T-helper 1 cell (primary cell): ENCODE measurements at regions not wholly inside any gene's neighbourhood (a gene's known extent, or its start where the extent isn't known, plus 50 kb on each side); places are given as distances from the start of the nearest gene placed in this dataset.
A peak's percentile ranks its signal among the peaks of the same experiment; 100 is the strongest.
"Not testable (repeated sequence)": the region's sequence is repeated elsewhere in the genome, so short reads cannot be mapped to it uniquely, and the experiment has no call there.

ENCODE experiments used
- DNase-seq, 5 donors: peaks; one replicate each; pipeline ENCODE4 v3.0.0-alpha.2; 2012 to 2020

DNA sequence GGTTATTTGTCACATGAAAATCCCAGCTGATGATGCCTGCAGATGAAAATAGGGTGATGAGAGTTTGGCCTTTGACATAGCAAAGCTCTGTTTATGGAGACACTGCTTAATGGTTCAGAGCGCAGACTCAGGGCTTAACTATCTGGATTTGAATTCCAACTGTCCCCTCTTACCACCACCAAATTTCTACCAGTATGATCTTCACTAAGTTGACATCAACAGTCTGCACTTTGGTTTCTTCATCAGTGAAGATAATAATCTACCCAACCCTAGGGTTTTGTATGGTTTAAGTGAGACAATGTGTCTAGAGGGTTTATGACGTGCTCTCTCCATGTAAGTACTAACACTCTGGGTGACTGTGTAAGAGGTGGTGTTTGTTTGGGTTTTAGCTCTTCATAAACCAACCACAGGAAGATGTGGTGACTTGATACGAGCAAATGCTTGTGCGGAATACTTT lies 151.4 kb upstream of the TNFAIP3 start:
- peak in 4 of 5 donors; percentile 18 to 82 (median 33) for DNase-seq

DNA sequence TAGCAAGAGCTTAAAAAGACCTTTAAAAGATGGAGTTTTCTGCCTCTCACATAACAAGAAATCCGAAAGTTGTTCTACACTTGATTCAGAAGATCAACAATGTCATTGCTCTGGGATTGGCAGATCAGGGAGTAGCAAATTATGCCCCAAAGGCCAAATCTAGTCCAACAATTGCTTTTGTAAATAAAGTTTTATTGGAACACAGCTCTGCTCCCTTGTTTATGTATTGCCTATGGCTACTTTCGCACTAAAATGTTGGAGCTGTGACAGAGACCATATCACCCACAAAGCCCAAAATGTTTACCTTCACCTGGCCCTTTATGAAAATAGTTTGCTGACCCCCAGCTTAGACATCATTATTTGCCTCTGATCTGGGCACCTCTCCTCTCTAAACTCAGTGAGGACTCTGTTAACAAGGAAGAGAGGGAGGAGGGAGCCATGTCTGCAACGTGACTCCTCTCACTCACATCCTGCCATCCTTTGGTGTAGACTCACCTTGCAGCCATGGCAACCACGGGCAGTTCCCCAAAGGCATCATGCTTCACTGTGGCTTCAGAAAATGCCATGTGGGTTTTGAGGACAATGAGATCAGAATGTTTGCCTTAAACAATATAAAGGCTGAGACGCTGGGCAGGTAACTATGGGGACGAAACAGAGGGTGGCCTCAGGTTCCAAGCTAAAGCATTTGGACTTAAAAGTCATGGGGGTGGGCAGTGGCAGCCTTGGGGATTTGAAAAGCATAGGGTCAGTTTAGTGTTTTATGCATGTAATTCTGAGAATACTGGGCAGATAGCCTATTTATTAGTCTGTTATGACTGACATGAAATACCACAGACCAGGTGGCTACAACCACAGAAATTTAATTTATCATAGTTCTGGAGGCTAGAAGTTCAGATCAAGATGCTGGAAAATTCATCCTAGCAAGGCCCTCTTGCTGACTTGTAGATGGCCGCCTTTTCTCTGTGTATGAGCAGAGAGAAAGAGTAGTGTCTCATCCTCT lies 149.7 kb upstream of the TNFAIP3 start:
- DNase-seq, result peak; percentile 60 to 78 (median 70)

DNA sequence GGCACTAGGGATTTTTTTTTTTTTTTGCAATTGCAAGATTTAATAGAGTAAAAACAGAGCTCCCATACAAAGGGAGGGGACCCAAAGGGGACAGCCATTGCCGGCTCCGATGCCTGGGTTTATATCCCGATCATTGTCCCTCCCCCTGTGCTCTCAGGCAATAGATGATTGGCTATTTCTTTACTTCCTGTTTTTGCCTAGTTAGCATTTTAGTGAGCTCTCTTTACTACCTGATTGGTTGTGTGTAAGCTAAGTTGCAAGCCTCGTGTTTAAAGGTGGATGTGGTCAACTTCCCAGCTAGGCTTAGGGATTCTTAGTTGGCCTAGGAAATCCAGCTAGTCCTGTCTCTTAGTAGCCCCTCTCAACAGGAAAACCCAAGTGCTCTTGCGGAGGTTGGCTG lies 148.2 kb upstream of the TNFAIP3 start:
- DNase-seq, result not testable (repeated sequence)

DNA sequence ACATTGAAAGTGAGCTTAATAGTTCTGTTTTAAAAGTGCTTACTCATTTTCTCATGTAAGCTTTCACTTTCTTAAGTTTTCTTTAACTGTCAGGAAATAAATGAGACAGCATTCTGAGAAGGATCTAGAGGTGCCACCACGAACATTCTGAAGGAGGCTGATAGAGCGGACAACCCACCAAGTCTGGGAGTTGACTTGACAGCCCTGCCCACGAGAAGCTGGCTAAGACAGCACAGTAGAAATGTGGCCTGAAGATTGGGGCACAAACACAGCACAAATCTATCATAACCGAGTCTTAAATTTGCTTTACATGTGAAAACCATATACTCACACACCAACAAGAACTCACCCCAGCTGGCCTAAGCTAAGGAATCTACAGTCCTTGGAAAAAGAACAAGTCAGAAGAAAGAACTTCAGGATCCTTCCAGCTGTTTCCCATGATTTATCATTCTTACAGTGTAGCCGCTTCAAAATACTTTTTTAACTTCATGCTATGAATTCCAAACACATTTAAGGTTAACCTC lies 144.2 kb upstream of the TNFAIP3 start:
- peak in 1 of 5 donors; percentile 76 for DNase-seq

DNA sequence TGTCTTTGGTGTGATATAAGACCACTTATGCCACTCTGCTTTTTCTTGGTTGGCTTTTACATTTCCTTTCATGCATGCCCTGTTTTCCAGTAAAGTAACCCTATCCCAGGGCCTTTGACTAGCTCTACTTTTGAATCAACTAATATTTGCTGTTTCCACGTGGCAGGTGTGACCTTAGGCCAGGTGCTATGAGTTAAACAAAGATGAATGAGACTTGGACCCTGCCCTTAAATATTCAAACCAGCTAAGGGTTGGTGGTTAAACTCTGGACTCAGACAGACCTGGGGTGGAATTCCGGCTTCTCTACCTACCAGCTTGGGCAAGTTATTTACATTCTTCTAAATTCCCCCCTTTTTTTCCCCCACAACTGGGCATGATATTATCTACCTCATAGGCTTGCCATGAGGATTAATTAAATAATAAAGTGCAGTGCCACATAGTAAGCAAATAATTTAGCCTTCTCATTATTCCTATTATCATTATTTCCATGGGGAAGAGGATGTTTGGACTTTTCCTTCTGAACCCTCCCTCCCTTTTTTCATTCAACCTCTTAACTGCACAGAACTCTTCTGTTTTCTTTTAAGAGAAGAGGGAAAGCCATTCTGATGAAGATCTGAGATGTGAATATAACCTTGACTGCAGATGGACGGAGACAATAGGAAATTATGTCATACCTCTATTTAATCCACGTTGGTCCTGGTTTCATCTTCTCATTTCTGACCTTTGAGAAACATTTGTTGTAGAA lies 143.6 kb upstream of the TNFAIP3 start:
- no peak for DNase-seq

DNA sequence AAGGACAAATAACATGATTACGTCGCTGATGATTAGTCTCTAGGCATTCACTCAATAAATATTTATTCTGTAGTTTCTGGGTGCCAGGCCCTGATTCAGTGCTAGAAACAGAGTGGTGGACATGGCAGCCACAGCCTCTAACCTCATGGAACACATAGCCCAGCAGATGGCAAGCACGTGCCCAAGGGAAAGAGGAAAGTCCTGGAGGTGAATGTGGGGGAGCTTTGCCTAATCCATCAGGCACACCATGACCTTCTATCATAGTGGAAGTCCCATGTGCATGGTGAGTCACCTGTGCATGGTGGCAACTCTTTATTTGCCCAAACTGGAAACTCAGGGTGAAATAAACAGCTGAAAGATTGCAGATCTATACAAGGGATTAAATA lies 143.0 kb upstream of the TNFAIP3 start:
- no peak for DNase-seq

DNA sequence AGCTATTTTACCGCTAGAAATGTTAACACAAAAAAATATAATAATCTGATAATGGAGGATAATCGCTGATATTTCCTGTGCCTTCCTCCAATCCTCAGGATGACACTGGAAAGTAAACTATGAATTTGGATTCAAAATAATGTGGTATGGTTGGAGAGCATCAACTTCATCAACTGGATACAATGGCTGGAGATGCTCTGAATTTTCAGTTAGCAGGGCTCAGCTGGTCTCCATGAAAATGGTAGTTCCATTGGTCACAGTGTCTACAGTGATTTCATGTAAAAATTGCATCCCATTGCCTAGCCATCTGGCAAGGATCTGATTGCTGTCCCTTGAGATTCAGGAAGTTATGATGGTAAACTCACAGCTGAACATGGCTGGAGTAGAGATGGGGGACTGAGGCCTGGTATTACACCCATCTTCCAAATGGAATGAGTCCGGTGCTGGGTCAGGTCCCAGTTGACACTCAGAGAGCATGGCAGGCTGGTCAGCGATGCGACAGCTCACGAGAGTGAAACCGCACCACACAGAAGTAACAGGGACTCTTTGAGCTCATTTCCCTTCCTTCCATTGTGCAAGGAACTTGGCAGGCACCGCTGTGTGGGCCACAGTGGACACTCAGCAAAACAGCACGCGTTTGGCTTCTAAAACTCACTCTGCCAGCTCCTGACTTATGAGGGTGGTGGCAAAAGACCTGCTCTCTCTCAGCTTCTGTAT lies 142.4 kb upstream of the TNFAIP3 start:
- DNase-seq, result no peak

DNA sequence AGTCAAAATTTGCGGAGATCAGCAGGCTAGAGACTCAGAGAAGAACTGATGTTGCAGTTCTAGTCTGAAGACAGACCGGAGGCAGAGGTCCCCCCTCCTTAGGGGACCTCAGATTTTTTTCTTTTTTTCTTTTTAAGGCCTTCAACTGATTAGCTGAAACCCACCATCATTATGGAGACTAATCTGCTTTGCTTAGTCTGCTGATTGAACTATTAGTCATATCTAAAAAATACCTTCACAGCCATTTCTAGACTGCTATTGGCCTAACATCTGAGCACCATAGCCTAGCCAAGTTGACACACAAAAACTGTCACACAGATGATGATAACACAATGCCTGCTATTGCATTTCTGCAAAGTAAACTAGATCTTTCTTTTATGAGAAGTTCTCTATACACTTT lies 141.1 kb upstream of the TNFAIP3 start:
- DNase-seq, result no peak

DNA sequence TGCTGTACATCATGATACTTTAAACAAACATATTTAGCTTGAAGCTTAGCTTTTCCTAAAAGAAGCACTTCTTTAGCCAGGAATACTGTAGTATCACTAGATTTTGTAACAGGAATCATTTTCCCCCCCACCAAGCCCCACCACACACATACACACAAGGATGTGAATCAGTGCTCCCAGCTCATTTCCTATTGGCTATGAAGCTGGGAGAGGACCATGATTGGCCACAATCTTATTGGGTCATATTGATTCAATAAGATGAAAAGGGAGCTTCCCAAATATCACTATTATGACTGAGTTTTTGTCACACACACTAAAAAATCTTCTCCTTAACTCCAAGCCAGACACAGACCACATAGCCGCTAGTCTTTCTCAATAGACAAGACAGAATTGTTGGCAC lies 140.5 kb upstream of the TNFAIP3 start:
- DNase-seq, result no peak

DNA sequence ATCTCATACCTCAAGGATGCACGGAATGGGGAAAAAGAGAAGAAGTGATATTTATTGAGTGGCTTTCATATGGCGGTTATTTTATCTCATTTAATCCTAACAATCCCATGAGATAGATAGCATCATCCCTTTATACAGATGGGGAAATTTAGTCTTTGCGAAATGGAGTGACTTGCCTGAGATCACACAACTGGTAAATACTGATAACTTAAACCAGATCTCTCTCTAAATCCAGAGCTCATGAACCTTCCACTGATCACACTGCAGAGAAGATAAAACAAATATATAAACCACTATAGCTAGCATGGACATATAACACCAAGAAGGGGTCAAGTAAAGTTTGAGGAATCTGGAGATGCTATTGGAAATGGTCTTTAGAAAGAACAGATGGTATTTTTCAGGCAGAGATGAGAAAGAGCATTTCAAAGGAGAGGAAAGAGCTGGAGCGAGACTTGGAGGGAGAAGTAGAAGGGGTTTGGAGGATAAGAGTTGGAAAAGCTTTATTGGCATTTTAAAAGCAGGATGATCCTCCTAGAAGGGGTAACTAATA lies 139.8 kb upstream of the TNFAIP3 start:
- no peak for DNase-seq

DNA sequence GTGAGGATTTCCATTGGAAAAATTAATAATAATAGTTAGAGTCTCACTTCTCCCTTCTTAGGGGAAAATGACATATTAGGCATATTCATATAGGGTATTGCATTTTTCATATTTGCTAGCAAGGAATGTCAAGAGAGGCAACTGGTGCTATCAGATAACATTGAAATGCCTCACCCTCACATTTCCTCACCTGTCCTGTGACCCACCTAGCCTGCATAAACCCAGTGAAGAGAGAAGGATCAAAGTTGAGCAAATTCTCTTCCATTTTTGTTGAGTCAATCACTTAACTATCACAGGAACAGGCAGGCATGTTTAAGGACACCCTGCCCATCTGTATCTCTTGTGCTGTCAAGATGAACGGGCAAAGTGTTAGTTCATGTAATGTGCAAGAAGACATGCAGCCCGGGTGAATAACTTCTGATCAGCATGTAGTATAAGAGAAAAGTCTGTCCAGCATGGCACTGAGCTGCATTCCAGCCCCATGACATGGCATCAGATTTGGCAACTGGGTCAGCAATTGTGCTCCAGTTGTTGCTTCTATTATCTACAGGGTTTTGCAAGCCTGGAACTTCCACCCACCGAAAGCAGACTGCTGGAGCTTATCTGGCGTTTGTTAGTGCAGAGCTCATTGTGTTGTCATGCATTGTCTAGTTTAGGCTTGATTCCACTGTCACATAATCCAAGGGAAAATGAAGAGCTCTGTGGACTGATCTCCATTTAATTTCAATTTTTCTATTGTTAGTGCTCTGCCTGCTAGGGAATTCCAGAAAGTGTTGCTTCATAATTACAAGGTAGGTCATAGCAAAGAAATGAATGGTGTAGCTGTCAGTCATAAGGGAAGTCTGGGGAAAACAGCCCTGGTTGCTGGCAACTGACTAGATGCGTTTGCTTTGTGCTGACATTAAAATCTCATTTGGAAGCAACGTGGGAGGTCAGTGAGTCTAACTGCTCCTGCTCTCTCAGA lies 138.4 kb upstream of the TNFAIP3 start:
- no peak for DNase-seq

DNA sequence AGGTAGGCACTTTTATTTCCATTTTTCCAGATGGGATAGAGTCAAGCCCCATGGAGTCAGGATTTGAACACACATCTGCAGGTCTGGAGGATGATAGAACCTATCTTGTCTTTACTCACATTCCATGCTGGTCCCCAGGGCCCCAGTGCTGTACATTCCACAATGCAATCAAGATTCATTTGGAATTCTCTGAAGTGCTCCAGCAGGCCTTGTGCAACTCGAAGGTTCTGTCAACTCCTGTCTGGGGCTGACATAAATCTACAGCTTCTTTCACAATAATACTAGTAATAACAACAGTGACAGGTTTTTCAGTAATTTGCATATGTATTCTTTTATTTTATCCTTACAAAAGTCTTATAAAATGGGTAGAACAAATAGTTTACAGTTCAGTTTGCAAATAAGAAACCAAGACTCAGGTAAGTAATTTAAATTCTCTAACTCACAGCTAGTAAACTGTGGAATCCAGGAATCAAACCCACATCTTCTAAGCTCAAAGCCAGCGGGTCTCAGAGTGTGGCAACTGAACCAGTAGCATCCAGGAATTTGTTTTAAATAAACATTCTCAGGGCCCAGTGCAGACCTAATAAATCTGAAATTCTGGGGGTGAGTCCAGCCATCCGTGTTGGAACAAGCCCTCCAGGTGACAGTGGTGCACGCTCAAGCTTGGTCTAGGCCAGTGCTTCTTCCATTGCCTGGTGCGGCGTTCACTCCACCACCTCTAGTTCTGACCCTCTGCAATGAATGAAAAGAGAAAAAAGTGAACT lies 137.0 kb upstream of the TNFAIP3 start:
- no peak for DNase-seq

DNA sequence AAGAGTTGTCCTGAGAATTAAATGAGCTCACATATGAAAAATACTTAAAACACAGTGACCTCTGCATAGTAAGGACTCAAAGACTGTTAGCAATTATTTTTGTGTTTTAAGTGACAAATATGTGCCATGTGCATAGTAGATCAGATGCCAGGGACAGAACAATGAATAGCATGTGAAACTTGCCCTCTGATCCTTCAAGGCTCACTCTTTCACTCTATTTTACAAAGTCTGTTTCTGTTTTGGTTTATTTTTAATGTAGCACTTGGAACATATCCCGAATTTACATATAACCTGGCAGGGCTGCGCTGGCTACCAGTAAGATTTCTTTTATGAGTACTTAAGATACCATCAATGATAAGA lies 135.5 kb upstream of the TNFAIP3 start:
- no peak for DNase-seq

DNA sequence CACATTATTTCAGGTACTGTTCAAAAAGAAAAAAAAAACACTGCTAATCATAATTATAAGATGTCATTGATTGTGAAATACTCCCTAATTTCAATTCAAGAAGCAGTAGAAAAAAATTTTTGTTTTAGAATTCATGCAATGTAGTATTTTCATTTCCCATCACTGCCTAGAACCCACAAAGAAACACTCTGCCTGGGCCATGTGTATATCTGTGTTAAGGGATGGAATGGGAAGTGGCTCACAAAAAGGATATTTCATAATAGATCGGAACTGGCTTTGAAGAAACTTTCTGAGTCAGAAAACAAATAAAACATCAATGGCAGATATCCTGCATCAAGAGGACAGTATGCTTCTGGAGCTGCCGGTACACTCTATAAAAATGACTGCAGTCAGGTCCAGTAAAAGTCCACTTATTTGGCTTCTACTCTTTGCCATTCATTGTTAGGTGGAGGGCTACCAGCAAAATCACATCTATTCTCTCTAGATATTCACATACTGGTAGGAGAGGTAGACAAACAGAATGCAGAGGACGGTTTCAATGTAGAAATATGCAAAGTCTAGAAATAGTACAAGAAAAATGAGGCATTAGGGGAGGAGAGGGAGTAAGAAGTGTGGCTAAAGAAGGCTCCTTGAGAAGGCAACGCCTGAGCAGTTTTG lies 135.0 kb upstream of the TNFAIP3 start:
- no peak for DNase-seq

DNA sequence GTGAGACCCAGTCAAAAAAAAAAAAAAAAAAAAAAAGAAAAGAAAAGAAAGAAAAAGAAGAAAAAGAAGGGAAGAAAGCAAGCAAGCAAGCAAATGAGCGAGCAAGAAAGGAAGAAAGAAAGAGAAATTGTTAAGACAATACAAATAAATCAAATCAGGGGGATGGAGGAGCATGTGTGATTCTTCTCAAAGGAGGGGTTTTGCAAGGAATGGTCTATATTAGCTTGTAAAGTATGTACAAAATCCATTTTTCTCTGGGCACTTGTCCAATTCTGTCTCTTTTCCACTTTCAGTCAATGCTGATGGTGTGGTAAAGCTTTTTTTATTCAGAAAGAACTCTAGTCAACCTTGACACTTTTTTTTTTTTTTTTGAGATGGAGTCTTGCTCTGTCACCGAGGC lies 133.7 kb upstream of the TNFAIP3 start:
- DNase-seq, result no peak

DNA sequence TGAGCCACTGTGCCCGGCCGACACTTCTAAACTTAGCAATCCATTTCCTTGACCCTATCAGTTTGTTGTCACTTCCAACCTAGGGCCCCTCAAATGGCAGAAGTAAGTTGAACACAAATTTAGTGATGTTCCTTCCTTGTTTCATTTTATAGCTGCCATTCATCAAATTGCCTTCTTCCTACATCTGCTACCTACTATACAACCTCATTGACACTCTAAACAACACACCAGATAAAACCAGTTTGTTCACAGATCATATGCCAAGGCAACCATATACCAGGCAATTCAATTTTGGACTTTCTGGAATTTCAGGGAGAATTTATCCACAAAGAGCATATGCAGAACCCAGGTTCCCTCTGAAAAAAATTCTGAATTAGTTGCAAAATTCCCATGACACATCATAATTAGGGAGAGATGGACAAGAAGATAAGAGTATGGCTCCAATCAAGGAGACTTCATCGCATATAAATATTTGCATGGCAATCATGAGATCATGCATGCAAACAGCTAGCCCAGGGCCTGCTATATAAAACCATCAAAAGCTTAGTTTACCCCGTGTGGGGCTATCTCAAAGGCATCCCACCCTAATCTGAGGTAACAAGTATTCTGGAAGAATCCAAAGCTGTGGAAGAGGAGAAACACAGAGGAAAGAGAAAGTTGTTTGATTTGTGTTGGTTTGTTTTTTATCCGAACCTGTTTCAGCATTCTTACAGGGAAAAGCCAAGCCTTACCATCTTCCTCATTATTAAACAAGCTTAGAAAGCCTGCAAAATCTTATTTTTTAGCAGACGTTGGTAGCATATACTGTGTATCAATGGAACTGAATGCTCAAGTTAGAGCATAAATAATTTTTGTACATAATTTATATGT lies 132.8 kb upstream of the TNFAIP3 start:
- no peak for DNase-seq

DNA sequence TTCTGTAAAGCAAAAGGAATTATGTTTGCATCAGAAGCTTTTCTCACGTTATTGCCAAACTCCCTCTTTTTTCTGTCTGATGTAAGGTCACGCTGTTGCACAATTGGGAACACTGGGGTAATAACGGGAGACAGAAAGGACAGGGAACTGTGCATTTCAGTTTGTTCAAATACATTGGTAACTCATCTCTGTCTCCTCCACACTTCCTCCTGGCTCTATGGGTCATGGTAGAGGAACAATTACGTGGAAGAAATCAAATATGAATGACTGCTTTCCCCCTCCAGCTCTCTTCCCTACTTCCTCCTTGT lies 132.2 kb upstream of the TNFAIP3 start:
- DNase-seq, result no peak

DNA sequence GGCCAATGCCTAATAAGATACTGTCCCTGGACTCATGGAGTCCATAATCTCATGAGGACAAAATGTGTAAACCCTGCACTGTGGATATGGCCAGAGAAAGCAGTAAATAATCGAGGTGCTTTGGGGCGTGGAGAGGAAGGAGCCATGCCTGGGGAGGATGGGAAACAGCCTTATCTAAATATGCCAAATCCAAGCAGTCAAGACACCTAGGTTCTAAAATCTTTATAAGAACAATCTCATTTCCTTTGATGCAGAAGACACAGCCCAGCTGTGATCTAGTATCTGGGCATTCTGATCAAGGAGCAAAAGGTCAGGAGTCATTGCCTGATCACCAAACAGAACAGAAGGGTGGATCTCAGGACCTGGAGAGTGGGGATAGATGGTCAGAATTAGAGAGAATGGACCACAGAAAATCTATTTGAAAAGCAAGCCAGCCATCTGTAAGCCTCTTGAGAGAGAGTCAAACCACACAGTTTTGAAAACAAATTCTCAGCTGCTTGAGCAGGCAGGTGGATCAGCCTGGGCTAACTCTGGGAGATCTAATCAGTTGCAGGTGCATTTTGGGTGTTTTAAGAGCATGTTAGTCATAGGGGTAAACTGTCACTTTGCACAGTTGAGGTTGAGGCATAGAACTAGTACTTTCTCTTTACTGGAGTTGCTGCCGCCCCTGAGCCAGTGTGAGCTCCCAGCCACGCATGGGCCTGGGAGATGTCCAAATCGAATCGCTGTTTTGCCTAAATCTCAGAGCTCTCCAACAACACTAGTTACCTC lies 130.8 kb upstream of the TNFAIP3 start:
- peak in 1 of 5 donors; percentile 63 for DNase-seq
